RPMI7951 (cell line): ENCODE measurements at regions not wholly inside any gene's neighbourhood (a gene's known extent, or its start where the extent isn't known, plus 50 kb on each side); places are given as distances from the start of the nearest gene placed in this dataset.

Experiments used
- DNase-seq: peaks from one replicate; pipeline ENCODE4 v3.0.0-alpha.2; 2012; ENCODE audit warnings: low read depth

DNA sequence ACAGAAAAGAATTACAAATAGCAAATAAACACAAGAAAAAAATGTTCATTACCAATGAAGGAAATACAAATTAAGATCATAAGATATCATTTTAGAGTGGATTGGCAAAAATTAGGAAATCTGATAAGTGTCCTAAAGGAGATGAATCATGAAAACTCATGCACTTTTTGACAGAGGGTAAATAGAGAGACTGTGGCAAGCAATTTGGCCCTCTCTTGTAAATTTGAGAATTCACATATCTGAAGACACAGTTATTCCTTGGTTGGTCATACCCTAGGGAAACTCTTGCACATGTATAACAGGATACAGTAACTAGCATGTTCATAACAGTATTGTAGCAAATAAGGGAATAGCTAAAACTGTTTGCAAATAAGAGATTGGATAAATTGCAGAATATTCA, 246.0 kb upstream of the GADL1 start:
- no peak for DNase-seq

GRCh38 chr3:31142139-31142538, 247.7 kb upstream of the GADL1 start:
- DNase-seq = no peak

- no peak for DNase-seq
Measured at GRCh38 chr3:31142543-31142942, 248.1 kb upstream of the GADL1 start.

DNA sequence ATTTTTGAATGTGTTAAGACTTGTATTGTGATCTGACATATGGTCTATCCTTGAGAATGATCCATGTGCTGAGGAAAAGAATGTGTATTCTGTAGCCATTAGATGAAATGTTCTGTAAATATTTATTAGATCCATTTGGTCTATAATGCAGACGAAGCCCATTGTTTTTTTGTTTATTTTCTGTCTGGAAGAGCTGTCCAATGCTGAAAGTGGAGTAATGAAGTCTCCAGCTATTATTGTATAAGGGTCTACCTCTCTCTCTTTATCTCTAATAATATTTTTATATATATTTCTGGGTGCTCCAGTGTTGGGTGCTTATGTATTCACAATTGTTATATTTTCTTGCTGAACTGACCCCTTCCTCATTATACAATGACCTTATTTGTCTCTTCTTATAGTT, 250.6 kb upstream of the GADL1 start:
- DNase-seq = no peak

- DNase-seq = no peak
Measured at GRCh38 chr3:31147550-31147949, 253.1 kb upstream of the GADL1 start.

GRCh38 chr3:31157047-31157694, 262.7 kb upstream of the GADL1 start:
- DNase-seq = peak; percentile 28

- peak; percentile 15 for DNase-seq
Measured at GRCh38 chr3:31157893-31158620, 263.6 kb upstream of the GADL1 start.

DNA sequence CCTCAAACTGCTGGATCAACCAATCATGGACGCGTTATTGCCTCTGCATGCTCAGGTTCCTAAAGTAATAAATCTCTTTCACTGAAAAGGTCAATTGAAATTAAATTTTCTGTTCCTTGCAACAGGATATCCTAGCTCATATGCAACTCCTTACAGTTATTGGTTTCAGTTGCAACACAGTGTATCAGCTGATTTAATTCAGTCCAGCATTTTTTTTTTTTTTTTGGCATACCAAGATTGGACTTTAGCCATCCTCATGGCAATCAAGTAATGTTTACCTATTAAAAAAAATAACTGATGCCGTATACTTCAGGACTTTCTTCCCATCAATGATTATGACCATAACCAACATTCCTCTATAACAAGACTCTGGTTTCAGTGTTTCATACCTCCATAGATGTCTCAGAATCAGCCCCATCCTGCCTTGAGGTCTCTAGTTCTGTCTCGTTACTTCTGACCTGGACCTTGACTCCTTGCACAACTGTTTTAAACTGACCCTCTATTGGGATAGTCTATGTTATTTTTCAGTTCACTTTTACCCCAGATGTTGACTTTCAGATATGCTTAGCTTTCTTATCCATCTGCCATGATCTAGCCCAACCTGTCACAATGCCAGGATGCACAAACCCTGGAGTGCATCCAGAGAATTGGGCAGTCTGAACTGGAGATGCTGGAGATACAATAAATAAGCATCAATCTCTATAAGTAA, 265.0 kb upstream of the GADL1 start:
- DNase-seq = no peak

GRCh38 chr3:31161889-31162288, 267.4 kb upstream of the GADL1 start:
- no peak for DNase-seq

- DNase-seq = no peak
Measured at GRCh38 chr3:31164381-31164780, 269.9 kb upstream of the GADL1 start.

DNA sequence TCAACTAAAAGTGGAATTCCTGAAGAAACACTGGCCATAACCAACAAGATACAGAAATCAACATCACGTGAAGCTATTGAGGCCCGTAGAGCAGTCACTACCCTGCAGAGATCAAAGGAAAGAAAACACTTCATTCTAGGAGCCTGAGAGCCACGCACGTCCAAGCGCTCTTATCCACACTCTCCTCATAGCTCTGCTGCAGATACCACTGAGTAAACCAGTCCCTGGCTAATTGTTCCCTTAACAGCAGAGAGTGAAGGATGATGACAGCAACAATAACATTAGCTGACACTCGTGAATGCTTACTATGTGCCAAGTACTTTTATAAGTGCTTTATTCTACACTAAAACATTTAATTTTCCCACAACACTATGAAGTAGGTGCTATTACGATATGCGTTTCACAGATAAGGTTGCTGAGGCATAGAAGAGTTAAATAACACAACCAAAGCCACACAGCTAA, 271.0 kb upstream of the GADL1 start:
- no peak for DNase-seq

GRCh38 chr3:31166249-31166885, 271.9 kb upstream of the GADL1 start:
- peak; percentile 44 for DNase-seq

DNA sequence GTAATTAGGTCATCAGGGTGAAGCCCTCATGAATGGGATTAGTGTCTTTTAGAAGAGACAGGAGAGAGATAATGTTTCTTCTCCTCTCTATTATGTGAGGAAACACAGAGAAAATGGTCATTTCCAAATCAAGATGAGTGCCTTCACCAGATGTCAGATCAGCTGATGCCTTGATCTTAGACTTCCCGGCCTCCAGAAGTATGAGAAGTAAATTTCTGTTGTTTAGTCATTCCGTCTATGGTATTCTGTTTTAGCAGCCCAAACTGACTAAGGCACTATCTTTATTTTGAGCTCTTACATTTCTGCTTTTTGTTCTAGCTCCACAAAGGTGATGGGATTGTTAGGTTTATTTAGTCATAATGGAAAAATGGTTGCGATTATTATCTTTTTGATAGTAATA, 273.2 kb upstream of the GADL1 start:
- no peak for DNase-seq

DNA sequence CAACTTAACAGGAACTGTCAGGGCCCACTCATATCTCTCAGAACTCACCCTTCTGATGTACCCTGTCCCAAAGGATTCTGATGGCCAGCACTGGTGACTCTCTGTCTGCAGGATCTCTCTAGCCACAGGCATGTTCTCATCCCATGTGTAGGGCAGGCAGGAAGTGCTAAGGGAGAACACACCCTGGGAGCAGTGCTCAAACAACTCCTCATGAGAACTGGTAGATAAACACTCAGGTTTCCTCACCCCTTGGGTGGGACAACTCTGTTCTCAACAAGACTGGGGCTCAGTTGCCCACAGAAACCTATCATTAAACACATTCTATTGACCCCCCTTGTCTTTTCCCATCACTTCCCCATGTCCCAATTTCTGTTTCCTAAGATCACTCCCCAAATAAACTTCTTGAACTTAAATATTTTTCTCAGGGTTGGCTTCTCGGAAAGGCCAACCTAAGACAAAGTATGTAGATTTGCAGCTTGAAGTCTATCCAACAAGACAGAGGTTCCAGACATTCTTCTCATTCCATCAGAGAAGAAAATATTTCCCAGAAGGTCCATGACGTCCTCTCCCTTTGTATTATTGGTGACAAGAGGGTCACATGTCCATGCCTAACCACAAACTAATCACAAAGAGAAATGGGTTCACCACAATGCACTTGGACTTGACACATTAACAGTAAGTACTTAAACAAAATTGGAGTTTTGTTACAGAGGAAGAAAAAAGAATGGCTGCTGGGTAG, 276.6 kb upstream of the GADL1 start:
- peak; percentile 61 for DNase-seq

GRCh38 chr3:31172336-31172735, 277.9 kb upstream of the GADL1 start:
- DNase-seq = no peak

GRCh38 chr3:31173118-31173718, 278.8 kb upstream of the GADL1 start:
- DNase-seq = no peak

DNA sequence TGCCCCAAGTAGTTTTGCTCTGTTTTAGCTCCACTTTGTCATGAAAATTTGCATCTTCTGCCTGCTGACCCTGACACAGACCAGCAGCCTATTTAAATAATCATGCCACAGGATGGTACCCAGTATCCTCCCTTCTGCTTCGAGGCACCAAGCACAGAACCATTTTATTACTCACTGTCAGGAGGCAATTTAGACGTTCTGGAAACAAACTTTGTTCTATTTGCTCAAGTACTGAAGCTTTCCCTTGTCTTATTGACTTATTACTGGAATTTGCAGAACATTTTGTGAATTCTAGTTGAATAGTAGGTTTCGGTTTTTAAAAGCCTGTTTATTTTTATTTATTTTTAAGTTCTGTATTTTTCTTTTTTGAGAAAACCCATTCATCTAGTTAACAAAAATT, 279.6 kb upstream of the GADL1 start:
- DNase-seq = no peak

DNA sequence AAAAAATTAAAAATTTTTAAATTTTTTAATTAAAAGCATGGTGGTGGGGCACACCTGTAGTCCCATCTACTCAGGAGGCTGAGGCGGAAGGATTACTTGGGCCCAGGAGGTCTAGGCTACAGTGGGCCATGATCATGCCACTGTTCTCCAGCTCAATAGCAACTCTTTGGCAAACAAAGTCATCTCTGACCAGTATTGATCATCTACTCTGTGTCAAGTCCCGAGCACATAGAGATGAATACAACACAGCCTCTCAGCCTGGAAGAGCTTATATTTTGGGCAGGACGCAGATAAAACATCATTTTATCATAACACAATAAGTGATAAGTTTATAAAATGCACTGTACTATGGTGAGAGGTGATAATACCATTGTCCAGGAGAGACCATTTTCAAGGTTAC, 281.6 kb upstream of the GADL1 start:
- no peak for DNase-seq

GRCh38 chr3:31178467-31178866, 284.0 kb upstream of the GADL1 start:
- DNase-seq = no peak

GRCh38 chr3:31179768-31180167, 285.3 kb upstream of the GADL1 start:
- no peak for DNase-seq

DNA sequence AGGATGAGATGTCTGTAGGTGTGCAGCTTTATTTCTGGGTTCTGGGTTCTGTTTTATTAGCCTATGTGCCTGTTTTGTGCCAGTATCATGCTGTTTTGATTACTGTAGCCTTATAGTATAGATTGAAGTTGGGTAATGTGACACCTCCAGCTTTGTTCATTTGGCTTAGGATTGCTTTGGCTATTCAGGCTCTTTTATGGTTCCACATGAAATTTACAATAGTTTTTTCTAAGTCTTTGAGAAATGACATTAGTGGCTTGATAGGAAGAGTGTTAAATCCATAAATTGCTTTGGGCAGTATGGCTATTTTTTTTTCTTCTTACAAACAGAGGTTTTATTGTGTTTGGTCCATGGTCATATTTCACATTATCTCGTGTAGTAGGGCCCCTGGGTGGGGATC, 285.8 kb upstream of the GADL1 start:
- no peak for DNase-seq
